ENCODE measurements at regions not wholly inside any gene's neighbourhood (a gene's known extent, or its start where the extent isn't known, plus 50 kb on each side); places are given as distances from the start of the nearest gene placed in this dataset.
"Not testable (repeated sequence)": the region's sequence is repeated elsewhere in the genome, so short reads cannot be mapped to it uniquely, and the experiment has no call there.

DNA sequence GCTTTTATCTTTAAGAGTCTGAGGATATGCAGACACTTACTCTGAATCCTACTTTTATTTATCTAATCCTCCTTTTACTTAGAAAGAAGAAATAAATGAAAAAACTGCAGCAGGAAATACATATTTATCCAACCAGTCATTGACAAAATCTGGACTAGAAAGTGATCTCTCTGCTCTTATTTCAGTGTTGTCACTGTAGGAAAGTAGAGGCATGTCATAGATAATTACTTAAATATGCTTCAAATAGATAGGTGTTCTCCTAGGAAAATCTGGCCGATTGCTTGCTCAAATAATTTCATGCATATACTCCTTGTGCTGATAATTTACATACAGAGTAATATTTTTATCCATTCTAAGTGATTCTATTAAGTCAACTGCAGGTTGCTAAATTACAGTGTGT lies 2001.9 kb upstream of the C9orf72 start:
- DNase-seq (ENCODE audit: low read depth in 2 of 3, low spot score in 2 of 3): no peak

DNA sequence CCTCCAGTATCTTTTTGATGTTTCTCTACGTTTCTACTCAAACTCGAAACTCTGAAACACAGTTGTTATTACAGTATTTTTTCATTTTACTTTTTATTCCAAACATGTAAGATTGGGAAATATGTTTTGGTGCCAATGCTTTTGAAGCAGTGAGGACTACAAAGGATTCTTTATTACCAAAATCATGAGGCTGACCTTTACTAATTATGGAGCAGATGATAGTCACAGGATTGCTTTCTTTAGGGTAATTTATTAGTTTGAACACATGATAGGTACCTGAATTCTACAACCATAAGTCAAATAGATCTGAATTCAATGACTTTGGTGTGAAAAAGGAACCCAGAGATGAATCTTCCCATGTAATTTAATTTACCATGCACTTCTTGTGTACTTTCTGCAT lies 2015.1 kb upstream of the C9orf72 start:
- DNase-seq (ENCODE audit: low read depth in 2 of 3, low spot score in 2 of 3): no peak

- no peak for DNase-seq (ENCODE audit: low read depth in 2 of 3, low spot score in 2 of 3)
Measured at GRCh38 chr9:29609282-29609681, 2036.0 kb upstream of the C9orf72 start.

- no peak for DNase-seq (ENCODE audit: low read depth in 2 of 3, low spot score in 2 of 3)
Measured at GRCh38 chr9:29613773-29614172, 2040.5 kb upstream of the C9orf72 start.

DNA sequence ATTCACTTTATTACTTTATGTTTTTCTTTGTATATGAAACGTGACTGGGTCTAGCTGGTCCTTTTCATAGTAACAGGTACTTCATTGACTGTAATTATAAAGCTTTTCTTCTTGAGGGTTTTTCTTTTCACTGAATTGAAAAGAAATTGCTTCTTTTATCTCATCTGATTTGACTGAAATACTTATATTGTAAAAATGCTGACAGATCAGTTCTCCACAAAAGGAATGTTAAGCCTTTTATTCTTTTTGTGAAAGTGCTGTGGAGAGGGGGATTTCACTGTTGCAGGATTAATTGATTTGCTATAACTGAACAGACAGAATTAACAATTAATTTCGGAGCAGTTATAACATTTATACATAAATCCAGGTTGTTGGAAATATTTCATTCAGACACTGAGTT lies 2043.6 kb upstream of the C9orf72 start:
- no peak for DNase-seq (ENCODE audit: low read depth in 2 of 3, low spot score in 2 of 3)

- no peak for DNase-seq (ENCODE audit: low read depth in 2 of 3, low spot score in 2 of 3)
Measured at GRCh38 chr9:29625292-29625731, 2052.0 kb upstream of the C9orf72 start.

- DNase-seq (ENCODE audit: low read depth in 2 of 3, low spot score in 2 of 3): no peak
Measured at GRCh38 chr9:29625931-29626330, 2052.7 kb upstream of the C9orf72 start.

GRCh38 chr9:29628856-29629255 lies 2055.6 kb upstream of the C9orf72 start:
- DNase-seq (ENCODE audit: low read depth in 2 of 3, low spot score in 2 of 3): not testable (repeated sequence)

DNA sequence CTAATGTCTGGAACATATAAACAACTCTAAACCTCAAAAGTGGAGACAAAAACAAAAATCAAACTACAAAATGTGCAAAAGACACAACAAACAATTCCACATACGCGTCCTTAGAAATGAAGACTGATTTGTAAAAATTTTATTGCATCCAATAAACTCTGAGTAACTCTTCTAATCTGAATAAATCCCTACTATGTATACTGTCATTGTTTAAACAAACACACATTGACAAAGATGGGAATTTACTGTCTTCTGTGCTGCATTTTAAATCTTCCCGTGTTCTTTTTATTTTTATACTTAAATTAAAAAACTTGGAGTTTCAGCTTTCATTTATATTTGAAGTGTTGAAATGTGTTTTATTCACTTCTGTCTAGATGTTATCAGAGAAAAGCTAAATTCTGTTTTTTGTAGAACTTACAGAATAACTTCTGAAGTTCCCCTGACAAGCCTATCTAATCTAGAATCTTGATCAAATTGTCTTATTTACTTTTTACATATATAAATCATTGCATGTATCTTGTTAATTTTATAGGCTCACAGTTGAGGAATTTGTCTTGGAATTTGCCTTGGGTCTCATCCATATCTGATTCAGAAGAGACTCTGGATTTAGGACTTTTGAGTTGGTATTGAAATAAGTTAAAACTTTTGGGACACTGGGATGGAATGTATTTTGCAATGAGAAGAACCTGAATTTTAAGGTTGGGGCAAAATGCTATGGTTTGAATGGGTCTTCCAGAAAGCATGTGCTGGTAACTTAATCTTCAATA lies 2064.4 kb upstream of the C9orf72 start:
- no peak for DNase-seq (ENCODE audit: low read depth in 2 of 3, low spot score in 2 of 3)

DNA sequence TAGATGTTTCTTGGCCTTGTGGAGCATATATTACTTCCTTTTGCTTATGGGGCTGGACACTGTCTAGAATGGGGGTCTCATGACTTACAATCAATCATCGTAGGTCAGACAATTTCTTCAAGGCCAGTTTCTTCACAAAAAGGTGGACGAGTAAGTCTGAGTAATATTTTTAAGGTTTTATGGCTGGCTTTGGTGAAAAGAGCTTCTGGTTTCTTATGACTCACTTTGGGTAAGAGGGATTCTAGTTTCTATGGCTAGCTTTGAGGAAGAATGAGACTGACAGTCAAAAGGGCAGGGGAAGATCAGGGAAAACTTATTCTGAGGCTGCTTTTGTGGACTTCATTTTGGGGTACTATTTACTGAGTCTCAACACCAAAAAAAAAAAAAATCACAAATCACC lies 2067.2 kb upstream of the C9orf72 start:
- DNase-seq (ENCODE audit: low read depth in 2 of 3, low spot score in 2 of 3): no peak

GRCh38 chr9:29644514-29644913 lies 2071.2 kb upstream of the C9orf72 start:
- no peak for DNase-seq (ENCODE audit: low read depth in 2 of 3, low spot score in 2 of 3)

DNA sequence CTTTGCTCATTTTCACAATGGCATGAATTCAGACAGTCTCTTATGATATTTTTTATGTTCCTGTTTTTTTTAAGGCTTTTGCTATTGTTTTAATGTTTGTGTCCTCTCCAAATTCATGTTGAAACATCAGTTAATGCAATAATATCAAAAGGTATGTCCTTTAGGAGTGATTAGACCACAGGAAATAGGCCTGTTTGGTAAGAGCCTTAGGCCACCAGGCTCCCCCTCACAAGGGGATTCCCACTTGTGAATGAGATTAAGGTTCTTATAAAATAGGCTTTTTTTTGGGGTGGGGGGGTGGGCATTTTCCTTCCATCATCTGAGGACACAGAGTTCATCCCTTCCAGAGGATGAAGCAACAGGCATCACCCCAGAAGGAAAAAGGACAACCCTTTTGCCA lies 2074.2 kb upstream of the C9orf72 start:
- no peak for DNase-seq (ENCODE audit: low read depth in 2 of 3, low spot score in 2 of 3)

DNA sequence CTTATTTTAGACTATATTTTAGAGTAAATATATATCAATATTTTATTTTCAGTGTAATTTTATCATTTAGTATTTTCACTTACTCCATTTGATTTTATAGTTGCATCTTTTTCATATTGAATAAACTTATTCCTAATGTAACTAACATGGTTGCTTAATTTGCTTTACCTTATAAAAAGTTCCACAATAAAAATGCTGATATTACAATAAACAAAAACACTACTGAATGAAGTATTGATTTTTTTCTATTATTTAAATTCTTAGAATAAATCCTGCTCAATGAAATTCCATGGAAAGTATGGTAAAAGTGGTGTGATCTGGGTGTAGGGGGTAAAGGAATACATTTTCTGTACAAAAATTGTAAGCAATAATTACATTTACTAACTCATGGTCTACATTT lies 2074.9 kb upstream of the C9orf72 start:
- no peak for DNase-seq (ENCODE audit: low read depth in 2 of 3, low spot score in 2 of 3)

DNA sequence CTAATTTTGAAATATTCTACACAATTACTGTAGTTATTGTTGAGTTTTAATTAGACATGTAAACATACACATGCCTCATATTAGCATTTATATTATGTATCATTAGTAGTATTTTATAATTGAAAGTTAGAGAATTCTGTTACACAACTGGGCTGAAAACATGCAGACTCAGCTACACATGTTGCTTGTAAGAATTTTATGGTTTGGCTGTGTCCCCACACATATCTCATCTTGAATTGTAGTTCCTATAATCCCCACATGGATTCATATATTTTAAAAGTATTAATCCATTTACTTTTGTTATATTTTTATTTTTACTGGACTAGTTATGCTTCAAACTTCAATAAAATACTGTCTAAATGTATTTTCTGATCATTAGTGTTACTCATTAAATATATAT lies 2075.3 kb upstream of the C9orf72 start:
- DNase-seq (ENCODE audit: low read depth in 2 of 3, low spot score in 2 of 3): no peak

DNA sequence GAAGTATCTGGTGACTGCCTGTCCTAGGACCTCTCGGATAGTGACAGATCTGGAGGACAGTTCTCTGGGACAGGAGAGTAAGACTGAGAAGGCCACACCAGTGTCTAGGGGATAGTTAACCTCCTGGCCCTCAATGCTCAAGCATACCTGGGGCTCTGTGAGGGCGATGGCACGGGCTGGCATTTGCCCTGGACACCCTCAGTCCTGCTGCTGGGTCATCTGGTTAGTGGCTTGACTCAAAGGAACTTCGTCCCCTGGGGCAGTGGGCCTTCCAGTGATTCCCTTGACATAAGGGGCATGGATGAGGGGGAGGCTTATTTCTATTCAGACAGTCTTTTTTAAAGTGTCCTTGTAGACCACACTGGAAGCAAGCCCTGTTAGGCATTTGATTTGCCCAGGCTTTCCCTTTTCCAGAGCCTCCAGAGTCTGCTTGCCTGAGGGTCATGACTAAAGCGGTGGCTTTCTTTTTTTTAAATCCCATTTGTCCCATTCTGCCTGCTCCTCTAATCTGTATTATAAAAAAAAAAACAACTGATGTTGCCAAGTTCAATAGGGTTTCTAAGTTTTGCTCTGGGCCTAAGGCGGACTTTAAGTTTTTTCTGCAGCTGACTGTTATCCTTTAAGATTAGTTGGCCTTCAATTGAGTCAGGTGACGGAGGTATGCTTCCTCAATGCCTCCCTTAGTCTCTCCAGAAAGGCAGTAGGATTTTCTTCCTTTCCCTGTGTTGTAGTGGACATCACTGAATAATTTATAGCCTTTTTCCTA lies 2083.5 kb upstream of the C9orf72 start:
- DNase-seq (ENCODE audit: low read depth in 2 of 3, low spot score in 2 of 3): no peak

DNA sequence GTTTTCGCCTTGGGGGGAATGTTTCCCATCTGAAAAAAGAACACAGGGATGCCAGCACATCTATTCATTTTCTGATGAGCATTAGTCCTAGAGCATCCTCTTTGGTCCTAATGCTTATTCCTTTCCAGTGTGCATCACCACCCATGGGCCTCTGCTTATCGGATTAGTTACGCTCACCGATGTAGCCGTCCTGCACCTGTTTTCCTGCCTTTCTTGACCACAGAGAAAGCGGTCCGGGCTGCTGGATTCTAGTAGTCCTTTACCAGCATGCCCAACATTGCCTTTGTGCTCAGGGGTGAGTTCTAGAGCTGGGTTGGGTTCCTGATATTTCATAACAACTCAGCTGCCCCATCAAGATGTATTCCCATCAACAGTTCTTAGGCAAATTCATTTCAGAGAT lies 2084.5 kb upstream of the C9orf72 start:
- DNase-seq (ENCODE audit: low read depth in 2 of 3, low spot score in 2 of 3): no peak

- DNase-seq (ENCODE audit: low read depth in 2 of 3, low spot score in 2 of 3): no peak
Measured at GRCh38 chr9:29659014-29659413, 2085.7 kb upstream of the C9orf72 start.

DNA sequence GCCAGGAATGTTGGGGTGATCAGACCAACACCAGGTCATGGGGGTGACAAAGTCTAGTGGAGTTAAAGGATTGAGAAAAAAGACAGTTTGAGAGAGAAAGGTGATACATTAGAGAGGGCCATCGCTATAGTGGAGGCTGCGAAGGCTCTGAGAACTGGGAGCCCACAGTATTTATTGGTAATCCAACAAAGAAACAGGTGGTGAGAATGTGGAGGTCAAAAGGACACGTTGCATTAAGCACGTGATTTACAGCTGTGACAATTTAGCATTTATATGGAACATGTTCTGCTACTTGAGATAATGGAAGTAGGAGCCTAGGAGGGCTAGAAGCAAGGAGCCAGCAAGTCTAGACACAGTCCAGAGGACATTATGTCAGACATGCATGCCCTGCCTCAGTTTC lies 2086.5 kb upstream of the C9orf72 start:
- no peak for DNase-seq (ENCODE audit: low read depth in 2 of 3, low spot score in 2 of 3)

DNA sequence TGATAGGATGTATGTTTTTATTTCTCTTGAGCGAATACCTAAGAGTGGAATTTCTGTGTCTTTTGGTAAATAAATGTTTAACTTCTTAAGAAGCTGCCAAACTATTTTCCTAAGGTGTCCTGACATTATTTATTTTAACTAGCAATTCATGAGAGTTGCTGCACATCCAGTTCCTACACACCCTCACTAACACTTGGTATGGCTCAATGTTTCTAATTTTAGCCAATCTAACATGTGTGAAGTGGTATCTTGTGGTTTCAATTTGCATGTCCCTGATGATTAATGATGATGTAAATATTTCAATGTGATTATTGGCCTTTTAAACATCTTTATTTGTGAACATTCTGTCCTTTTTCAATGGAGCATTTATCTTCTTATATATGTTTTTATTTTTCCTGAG lies 2095.5 kb upstream of the C9orf72 start:
- no peak for DNase-seq (ENCODE audit: low read depth in 2 of 3, low spot score in 2 of 3)

- DNase-seq (ENCODE audit: low read depth in 2 of 3, low spot score in 2 of 3): no peak
Measured at GRCh38 chr9:29669613-29670012, 2096.3 kb upstream of the C9orf72 start.

- DNase-seq (ENCODE audit: low read depth in 2 of 3, low spot score in 2 of 3): no peak
Measured at GRCh38 chr9:29685531-29685930, 2112.2 kb upstream of the C9orf72 start.

- DNase-seq (ENCODE audit: low read depth in 2 of 3, low spot score in 2 of 3): no peak
Measured at GRCh38 chr9:29691145-29691544, 2117.9 kb upstream of the C9orf72 start.

Measured in hematopoietic multipotent progenitor cell (in vitro differentiated cells).